SK-N-SH (cell line): ENCODE measurements at regions not wholly inside any gene's neighbourhood (a gene's known extent, or its start where the extent isn't known, plus 50 kb on each side); places are given as distances from the start of the nearest gene placed in this dataset.

Source experiments
- CTCF ChIP-seq: fragments of 200-600 bp; sonication (generic); IDR thresholded peaks from 2 replicates; pipeline ENCODE4 v1.6.1; 2017; ENCODE audit warnings: antibody characterized with exemption, mild to moderate bottlenecking, moderate library complexity
- MXI1 ChIP-seq: IDR thresholded peaks from 2 replicates; pipeline ENCODE4 v1.6.1; 2012; ENCODE audit warnings: mild to moderate bottlenecking, low read depth, low read length, improper control_type of control experiment
- POLR2AphosphoS5 ChIP-seq: IDR thresholded peaks from 2 replicates; pipeline ENCODE4 v1.6.1; 2012; ENCODE audit warnings: low read depth, low read length
- RCOR1 ChIP-seq: fragments of 150-350 bp; IDR thresholded peaks from 2 replicates; pipeline ENCODE4 v1.6.1; 2017; ENCODE audit warnings: antibody characterized with exemption, low read length
- TAF1 ChIP-seq: IDR thresholded peaks from 2 replicates; pipeline ENCODE4 v1.6.1; 2012; ENCODE audit warnings: low read depth, mild to moderate bottlenecking, low read length, moderate library complexity, borderline replicate concordance
- USF1 ChIP-seq: IDR thresholded peaks from 2 replicates; pipeline ENCODE4 v1.4.0; 2012; ENCODE audit warnings: low read depth, borderline replicate concordance
- USF2 ChIP-seq: fragments of 150-350 bp; IDR thresholded peaks from 2 replicates; pipeline ENCODE4 v1.6.1; 2017; ENCODE audit warnings: antibody characterized with exemption, low read length, low read depth, borderline replicate concordance

GRCh38 chr4:132809298-132810032, 339.6 kb upstream of the PCDH10 start:
- TF ChIP-seq CTCF (no peak; the same call in 1 of the 2 replicates), MXI1 (no peak), TAF1 (no peak), RCOR1 (no peak), POLR2AphosphoS5 (no peak), USF1 (no peak), USF2 (no peak)
